ENCODE measurements at regions not wholly inside any gene's neighbourhood (a gene's known extent, or its start where the extent isn't known, plus 50 kb on each side); places are given as distances from the start of the nearest gene placed in this dataset.

GRCh38 chr10:131638049-131638879 lies 262.5 kb upstream of the PPP2R2D start:
- peak; percentile 49 for DNase-seq

- peak; percentile 17 for DNase-seq
Observed at GRCh38 chr10:131638880-131639278, 261.9 kb upstream of the PPP2R2D start.

GRCh38 chr10:131640045-131640644 lies 260.7 kb upstream of the PPP2R2D start:
- DNase-seq, result no peak

- peak; percentile 45 for DNase-seq
Observed at GRCh38 chr10:131641231-131641630, 259.6 kb upstream of the PPP2R2D start.

- no peak for DNase-seq
Observed at GRCh38 chr10:131641898-131642297, 258.9 kb upstream of the PPP2R2D start.

- peak; percentile 27 for DNase-seq
Observed at GRCh38 chr10:131642966-131643365, 257.8 kb upstream of the PPP2R2D start.

GRCh38 chr10:131644289-131644688 lies 256.5 kb upstream of the PPP2R2D start:
- peak; percentile 43 for DNase-seq

- no peak for DNase-seq
Observed at GRCh38 chr10:131644864-131645658, 255.7 kb upstream of the PPP2R2D start.

GRCh38 chr10:131645756-131646155 lies 255.1 kb upstream of the PPP2R2D start:
- DNase-seq, result peak; percentile 37

GRCh38 chr10:131646551-131647525 lies 254.0 kb upstream of the PPP2R2D start:
- peak; percentile 51 for DNase-seq

- DNase-seq, result peak; percentile 49
Observed at GRCh38 chr10:131647789-131648188, 253.0 kb upstream of the PPP2R2D start.

- peak; percentile 43 for DNase-seq
Observed at GRCh38 chr10:131648386-131649020, 252.3 kb upstream of the PPP2R2D start.

GRCh38 chr10:131649617-131650016 lies 251.2 kb upstream of the PPP2R2D start:
- no peak for DNase-seq

- DNase-seq, result peak; percentile 51
Observed at GRCh38 chr10:131650169-131650705, 250.6 kb upstream of the PPP2R2D start.

GRCh38 chr10:131650771-131651673 lies 249.8 kb upstream of the PPP2R2D start:
- peak; percentile 49 for DNase-seq

- peak; percentile 48 for DNase-seq
Observed at GRCh38 chr10:131651674-131652437, 249.0 kb upstream of the PPP2R2D start.

GRCh38 chr10:131652438-131653139 lies 248.2 kb upstream of the PPP2R2D start:
- DNase-seq, result peak; percentile 43

- DNase-seq, result peak; percentile 30
Observed at GRCh38 chr10:131653140-131653539, 247.7 kb upstream of the PPP2R2D start.
